ENCODE measurements at regions not wholly inside any gene's neighbourhood (a gene's known extent, or its start where the extent isn't known, plus 50 kb on each side); places are given as distances from the start of the nearest gene placed in this dataset.

- DNase-seq (ENCODE audit: low read depth), result no peak
Measured at GRCh38 chr6:102581378-102582124, 1188.0 kb downstream of the GRIK2 start.

- DNase-seq (ENCODE audit: low read depth), result no peak
Measured at GRCh38 chr6:102571236-102571908, 1177.9 kb downstream of the GRIK2 start.

GRCh38 chr6:102562713-102563112, 1169.2 kb downstream of the GRIK2 start:
- no peak for DNase-seq (ENCODE audit: low read depth)

GRCh38 chr6:102553214-102553613, 1159.7 kb downstream of the GRIK2 start:
- no peak for DNase-seq (ENCODE audit: low read depth)

GRCh38 chr6:102549221-102549874, 1155.8 kb downstream of the GRIK2 start:
- no peak for DNase-seq (ENCODE audit: low read depth)

GRCh38 chr6:102525336-102525735, 1131.8 kb downstream of the GRIK2 start:
- no peak for DNase-seq (ENCODE audit: low read depth)

GRCh38 chr6:102520966-102521365, 1127.5 kb downstream of the GRIK2 start:
- DNase-seq (ENCODE audit: low read depth), result peak; percentile 1

- DNase-seq (ENCODE audit: low read depth), result no peak
Measured at GRCh38 chr6:102517506-102517905, 1124.0 kb downstream of the GRIK2 start.

- no peak for DNase-seq (ENCODE audit: low read depth)
Measured at GRCh38 chr6:102501615-102502014, 1108.1 kb downstream of the GRIK2 start.

GRCh38 chr6:102494808-102495207, 1101.3 kb downstream of the GRIK2 start:
- DNase-seq (ENCODE audit: low read depth), result no peak

- no peak for DNase-seq (ENCODE audit: low read depth)
Measured at GRCh38 chr6:102493485-102493884, 1100.0 kb downstream of the GRIK2 start.

- peak; percentile 80 for DNase-seq (ENCODE audit: low read depth)
Measured at GRCh38 chr6:102488729-102489128, 1095.2 kb downstream of the GRIK2 start.

- no peak for DNase-seq (ENCODE audit: low read depth)
Measured at GRCh38 chr6:102485480-102485879, 1092.0 kb downstream of the GRIK2 start.

- peak; percentile 81 for DNase-seq (ENCODE audit: low read depth)
Measured at GRCh38 chr6:102474041-102474807, 1080.7 kb downstream of the GRIK2 start.

- DNase-seq (ENCODE audit: low read depth), result no peak
Measured at GRCh38 chr6:102458990-102459389, 1065.5 kb downstream of the GRIK2 start.

GRCh38 chr6:102438171-102438570, 1044.7 kb downstream of the GRIK2 start:
- no peak for DNase-seq (ENCODE audit: low read depth)

GRCh38 chr6:102417368-102417998, 1024.0 kb downstream of the GRIK2 start:
- DNase-seq (ENCODE audit: low read depth), result peak; percentile 38

GRCh38 chr6:102415891-102416290, 1022.4 kb downstream of the GRIK2 start:
- DNase-seq (ENCODE audit: low read depth), result no peak

GRCh38 chr6:102411796-102412195, 1018.3 kb downstream of the GRIK2 start:
- DNase-seq (ENCODE audit: low read depth), result no peak

GRCh38 chr6:102407886-102408741, 1014.6 kb downstream of the GRIK2 start:
- peak; percentile 6 for DNase-seq (ENCODE audit: low read depth)

- no peak for DNase-seq (ENCODE audit: low read depth)
Measured at GRCh38 chr6:102405860-102406259, 1012.4 kb downstream of the GRIK2 start.
